GM12878 (cell line): ENCODE measurements at regions not wholly inside any gene's neighbourhood (a gene's known extent, or its start where the extent isn't known, plus 50 kb on each side); places are given as distances from the start of the nearest gene placed in this dataset.

Experiments used
- EZH2 ChIP-seq: IDR thresholded peaks from 2 replicates; pipeline ENCODE4 v1.6.1; 2012; ENCODE audit warnings: low read depth, mild to moderate bottlenecking, control low read depth, inconsistent platforms, low read length, borderline replicate concordance; ENCODE audit not compliant: control insufficient read depth
- KDM1A ChIP-seq: fragments of 200-600 bp; sonication (generic); IDR thresholded peaks from 2 replicates; pipeline ENCODE4 v1.6.1; 2016; ENCODE audit warnings: borderline replicate concordance
- MTA3 ChIP-seq: IDR thresholded peaks from 2 replicates; pipeline ENCODE4 v1.6.1; 2012; ENCODE audit warnings: low read length, inconsistent platforms, borderline replicate concordance
- NFIC ChIP-seq: IDR thresholded peaks from 2 replicates; pipeline ENCODE4 v1.6.1; 2012; ENCODE audit warnings: low read depth, mild to moderate bottlenecking, inconsistent platforms, low read length, moderate library complexity

DNA sequence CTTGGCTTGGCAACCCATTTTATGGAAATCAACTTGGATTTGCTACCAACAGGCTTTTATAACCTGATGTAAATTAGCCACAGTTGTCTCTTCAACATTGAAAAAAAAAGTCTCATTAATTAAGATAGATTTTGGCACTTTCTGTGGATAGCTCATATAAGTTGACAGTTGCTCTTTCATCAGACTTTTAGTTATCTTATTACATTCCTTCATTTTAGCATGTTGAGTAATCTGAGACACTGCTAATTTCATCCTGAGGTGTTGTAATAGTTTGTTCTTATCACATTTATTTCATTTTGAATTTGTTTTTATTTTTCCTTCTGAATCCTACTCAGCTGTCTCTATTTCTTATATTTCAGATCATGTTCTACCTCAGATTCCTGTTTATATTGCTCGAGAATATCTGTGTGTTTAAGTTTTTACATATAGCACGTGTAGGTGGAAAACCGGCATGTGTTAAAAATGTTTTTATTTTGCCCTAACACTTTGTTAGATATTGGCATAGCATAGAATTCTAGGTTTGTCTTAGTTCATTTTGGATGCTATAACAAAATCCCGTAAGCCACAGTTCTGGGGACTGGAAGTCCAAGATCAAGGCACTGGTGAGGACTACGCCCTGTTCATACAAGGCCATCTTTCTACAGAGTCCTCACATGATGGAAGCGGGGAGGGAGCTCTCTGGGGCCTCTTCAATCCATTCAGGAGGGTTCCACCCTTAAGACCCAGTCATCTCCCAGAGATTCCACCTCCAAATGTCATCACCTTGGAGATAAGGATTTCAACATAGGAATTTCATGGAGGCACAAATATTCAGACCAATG lies 239.4 kb downstream of the COL4A1 start:
- TF ChIP-seq EZH2: no peak
- TF ChIP-seq NFIC: no peak
- TF ChIP-seq KDM1A: no peak
- TF ChIP-seq MTA3: no peak
